ENCODE measurements at regions not wholly inside any gene's neighbourhood (a gene's known extent, or its start where the extent isn't known, plus 50 kb on each side); places are given as distances from the start of the nearest gene placed in this dataset.

DNA sequence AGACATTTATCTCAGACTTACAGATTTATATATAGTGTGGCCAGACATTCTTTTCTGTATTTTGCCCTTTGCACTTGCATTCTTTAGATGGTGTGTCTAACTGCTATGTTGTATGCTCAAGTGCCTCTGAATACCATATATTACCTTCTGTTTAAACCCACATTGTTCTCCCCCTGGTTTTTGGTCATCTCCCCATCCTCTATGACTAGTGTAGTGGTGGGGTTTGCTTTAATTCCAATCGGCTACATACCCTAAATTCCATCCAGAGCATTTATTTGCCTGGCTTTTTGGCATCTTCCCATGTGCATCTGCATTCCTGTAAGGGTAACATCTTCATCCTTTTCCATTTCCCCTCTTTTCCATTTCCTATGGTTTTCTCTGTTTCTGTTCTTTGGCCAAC is 271.0 kb upstream of the SLC30A5 start:
- TF ChIP-seq, protein P1, sequence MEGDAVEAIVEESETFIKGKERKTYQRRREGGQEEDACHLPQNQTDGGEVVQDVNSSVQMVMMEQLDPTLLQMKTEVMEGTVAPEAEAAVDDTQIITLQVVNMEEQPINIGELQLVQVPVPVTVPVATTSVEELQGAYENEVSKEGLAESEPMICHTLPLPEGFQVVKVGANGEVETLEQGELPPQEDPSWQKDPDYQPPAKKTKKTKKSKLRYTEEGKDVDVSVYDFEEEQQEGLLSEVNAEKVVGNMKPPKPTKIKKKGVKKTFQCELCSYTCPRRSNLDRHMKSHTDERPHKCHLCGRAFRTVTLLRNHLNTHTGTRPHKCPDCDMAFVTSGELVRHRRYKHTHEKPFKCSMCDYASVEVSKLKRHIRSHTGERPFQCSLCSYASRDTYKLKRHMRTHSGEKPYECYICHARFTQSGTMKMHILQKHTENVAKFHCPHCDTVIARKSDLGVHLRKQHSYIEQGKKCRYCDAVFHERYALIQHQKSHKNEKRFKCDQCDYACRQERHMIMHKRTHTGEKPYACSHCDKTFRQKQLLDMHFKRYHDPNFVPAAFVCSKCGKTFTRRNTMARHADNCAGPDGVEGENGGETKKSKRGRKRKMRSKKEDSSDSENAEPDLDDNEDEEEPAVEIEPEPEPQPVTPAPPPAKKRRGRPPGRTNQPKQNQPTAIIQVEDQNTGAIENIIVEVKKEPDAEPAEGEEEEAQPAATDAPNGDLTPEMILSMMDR (conservative IDR thresholded peaks at IDR 0.05; ENCODE audit: low read length): no peak
- no peak for TF ChIP-seq EZH2phosphoT487 (IDR thresholded peaks at IDR 0.05; ENCODE audit: borderline replicate concordance, low read depth, low read length)
